GM19238 (cell line): ENCODE measurements at regions not wholly inside any gene's neighbourhood (a gene's known extent, or its start where the extent isn't known, plus 50 kb on each side); places are given as distances from the start of the nearest gene placed in this dataset.

ENCODE experiments used
- DNase-seq: peaks from one replicate; pipeline ENCODE4 v3.0.0; 2011; ENCODE audit warnings: low spot score; ENCODE audit not compliant: insufficient read length

DNA sequence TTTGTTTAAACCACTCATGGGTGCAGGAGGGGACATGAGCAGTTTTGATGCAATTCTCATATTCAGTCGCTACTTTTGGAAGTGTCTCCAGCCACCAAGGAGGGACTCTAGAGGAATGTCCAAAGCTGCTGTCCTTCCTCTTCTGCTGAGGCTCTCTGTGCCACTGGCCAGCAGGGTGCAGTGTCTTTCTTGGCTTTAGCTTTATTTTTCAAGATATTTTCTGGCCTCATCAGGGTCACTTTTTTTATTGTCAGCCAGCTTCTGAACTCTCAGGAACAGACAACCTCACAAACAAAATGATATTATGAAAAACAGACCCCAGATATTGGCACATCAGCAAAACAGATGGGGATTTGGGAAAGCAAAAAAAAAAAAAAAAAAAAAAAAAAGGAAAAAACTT lies 289.3 kb upstream of the ZSWIM2 start:
- no peak for DNase-seq

DNA sequence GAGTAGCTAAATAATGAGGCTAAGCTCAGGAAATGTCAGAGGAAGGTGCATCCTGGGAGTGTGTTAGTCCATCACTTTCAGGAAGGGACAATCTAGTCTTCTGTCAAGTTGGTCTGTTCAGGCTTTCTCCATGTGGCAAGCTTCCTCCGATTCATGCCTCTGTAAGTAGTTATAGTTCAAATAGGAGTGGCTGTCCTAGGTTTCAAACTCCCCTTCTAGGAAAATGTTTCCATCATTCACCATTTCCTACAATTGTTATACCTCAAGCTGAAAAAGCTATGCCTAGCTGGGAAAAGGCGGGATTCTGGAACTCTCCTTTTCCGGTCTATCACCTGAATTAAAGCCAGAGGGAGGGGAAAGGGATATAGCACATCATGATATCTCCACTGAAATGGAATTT lies 287.7 kb upstream of the ZSWIM2 start:
- no peak for DNase-seq

DNA sequence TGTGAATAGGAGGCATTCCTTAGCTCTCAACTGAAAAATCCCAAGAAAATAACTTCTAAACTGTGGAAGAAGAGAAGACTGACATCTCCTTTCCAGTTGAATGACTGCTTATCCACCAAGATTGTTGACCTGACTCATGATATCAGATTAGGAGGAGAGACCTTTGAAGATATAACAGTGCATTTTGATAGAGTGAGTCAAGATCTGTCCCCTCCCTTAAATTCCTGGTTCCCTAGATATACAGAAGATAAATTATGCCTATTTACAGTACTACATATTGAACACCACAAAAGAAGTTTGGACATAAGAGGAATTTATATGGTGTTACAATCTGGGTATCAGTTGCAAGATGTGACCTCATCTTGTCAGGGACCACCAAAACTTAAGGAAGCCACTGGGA lies 285.3 kb upstream of the ZSWIM2 start:
- no peak for DNase-seq

GRCh38 chr2:187129868-187130267 lies 280.9 kb upstream of the ZSWIM2 start:
- DNase-seq: no peak

GRCh38 chr2:187129306-187129705 lies 280.3 kb upstream of the ZSWIM2 start:
- DNase-seq: no peak

GRCh38 chr2:187126247-187127005 lies 277.5 kb upstream of the ZSWIM2 start:
- no peak for DNase-seq

DNA sequence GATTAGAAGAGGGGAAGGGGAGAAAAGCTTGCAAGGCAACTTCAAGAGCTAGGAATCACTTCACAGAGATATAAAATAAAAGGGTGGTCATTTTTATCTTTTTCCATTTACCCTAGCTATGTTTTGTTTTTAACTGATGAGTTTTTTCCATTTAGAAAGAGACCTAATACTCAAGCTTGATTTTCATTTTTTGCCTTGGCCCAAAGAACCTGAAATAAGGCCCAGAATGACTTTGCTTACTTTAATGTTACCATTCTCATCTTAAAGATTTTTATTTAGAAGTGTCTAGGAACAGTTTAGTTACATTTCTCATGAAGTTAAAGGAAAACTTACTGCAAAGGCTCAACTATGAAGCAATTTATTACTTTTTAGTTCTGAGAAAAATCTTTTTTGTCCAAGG lies 276.3 kb upstream of the ZSWIM2 start:
- DNase-seq: no peak

DNA sequence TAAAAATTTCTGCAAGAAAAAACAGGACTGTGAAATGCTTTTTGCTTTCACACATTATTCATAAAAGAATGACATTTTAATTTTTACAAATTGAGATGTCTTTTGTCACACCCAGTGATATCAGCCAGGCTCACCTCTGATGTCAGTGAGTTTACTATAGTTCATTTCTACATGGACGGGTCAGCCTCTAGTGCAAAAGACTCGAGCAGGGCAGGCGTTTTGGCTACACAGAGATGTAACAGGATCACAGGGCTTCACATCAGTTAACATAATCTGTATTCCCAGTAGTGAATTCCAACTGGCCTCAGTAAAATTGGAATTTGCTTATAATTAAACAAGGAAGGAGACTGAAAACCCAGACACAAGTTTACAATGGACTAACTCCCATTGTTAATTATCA lies 275.6 kb upstream of the ZSWIM2 start:
- no peak for DNase-seq

GRCh38 chr2:187118331-187119099 lies 269.5 kb upstream of the ZSWIM2 start:
- DNase-seq: no peak

- no peak for DNase-seq
These were observed 268.5 kb upstream of the ZSWIM2 start for GRCh38 chr2:187117483-187117882.

DNA sequence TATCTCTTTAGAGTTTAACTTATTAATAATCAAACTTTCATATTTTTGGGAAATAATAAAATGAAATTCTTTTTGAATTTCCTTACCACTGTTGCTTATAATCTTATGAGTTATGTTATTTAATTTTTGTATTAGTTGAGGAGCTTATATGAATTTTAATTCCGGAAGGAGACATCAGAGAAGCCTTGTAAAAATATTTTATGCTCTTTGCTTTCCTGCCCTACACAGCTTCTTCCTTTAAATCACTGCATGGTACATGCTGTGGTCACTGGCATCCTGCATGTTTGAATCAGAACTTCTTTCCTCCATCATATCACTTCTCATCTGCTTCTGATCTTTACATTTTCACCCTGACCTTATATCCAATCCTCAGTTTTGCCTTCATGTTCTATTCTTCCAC lies 266.7 kb upstream of the ZSWIM2 start:
- DNase-seq: no peak

GRCh38 chr2:187107001-187107400 lies 258.0 kb upstream of the ZSWIM2 start:
- DNase-seq: no peak

DNA sequence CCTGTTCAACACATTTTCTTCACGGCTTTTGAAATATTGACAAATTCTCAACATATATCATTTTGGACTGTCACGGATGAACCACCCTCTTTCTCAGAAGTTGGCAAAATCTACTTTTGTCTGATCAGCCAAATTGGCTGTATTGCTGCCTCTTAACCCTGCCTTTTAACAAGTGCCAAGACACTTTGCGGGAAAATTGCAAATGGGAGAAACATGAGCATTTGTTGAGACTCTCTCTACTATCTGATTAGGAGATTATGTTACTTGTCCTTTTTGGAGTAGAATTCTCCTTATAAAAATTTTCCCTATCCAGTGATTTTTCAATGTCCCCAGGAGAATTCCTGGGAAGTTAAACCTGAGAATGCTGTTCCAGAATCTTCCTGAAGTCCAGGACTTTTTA lies 256.2 kb upstream of the ZSWIM2 start:
- DNase-seq: no peak

- DNase-seq: no peak
These were observed 253.4 kb upstream of the ZSWIM2 start for GRCh38 chr2:187102381-187102780.

- DNase-seq: no peak
These were observed 249.2 kb upstream of the ZSWIM2 start for GRCh38 chr2:187098154-187098553.

DNA sequence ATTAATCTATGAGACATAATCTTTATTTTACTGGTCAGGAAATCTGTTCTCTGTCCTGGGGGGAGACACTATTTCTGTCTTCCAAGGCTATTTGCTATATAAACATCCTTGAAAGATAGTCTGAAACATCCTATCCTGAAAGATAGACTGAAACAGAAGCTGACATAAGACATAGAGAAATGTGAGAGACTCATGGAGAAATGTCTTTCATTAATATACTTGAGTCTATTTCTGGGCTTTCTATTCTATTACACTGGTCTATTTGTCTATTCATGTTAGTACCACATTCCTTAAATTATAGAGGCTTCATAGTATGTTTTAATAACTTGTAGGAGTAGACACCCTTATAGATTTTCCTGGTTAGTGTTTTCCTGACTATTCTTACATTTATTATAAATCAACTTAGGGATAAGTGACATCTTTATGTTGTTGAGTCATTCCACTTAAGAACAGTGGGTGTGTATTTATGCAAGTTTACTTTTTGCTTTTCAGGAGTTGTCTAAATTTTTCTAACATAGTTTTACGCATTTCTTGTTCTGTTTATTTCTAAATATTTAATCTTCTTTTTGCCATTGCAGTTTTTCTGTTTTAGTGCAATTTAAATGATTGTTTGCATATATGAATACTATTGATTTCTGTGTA lies 244.9 kb upstream of the ZSWIM2 start:
- no peak for DNase-seq

DNA sequence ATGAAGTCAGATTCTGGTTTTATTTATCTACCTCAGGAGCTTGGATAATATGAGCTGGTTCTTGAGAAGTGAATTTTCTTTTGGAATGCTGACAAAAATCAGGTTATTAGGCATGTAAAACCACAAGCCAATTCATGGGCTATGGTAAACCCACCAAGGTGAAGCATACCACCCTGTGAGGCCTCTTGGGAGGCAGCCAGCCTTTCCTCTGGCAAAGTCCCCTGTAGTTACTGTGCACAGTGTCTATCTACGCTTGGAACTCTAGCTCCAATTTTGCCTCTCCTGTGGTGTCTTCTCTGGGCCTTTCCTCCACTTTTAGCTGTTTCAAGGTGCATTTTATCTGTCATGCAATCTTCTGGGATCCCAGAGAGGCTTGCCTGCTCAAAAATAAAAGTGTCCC lies 242.7 kb upstream of the ZSWIM2 start:
- no peak for DNase-seq

GRCh38 chr2:187084524-187084923 lies 235.6 kb upstream of the ZSWIM2 start:
- no peak for DNase-seq

DNA sequence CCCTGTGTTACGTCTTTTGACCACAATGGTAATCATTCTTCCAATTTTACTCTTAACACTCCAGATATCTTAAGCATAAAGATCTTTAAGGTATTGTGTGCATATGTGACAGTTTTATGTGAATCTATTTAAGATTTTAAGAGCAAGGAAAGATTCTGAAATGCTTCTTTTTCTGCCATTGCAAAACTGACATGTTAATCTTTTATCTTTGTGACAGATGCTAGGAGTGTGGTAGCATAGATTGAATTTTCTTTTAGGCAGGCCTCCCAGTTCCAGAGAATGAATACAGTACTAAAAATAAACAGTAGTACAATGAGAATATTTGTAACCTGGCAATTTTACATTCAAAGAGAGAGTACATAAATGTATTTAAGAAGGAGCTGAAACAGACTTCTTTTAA lies 232.5 kb upstream of the ZSWIM2 start:
- no peak for DNase-seq

DNA sequence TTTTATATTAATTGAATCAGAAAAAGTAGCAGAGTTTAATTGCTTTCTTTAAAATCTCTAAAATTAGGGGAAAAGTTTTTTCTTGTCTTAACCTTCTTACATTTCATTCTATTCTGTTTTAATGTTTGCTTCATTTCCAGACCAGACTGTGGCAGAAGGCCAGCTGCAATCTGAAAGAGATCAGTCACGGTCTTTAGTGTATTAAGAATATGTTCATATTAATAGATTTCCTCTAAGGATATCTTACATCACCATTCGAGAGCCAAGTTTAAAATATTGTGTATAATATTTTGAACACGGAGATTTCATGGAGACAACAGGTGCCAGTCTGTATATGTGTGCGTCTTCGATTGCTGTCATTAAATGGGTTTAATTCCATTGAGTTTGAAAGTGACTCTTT lies 230.9 kb upstream of the ZSWIM2 start:
- no peak for DNase-seq

DNA sequence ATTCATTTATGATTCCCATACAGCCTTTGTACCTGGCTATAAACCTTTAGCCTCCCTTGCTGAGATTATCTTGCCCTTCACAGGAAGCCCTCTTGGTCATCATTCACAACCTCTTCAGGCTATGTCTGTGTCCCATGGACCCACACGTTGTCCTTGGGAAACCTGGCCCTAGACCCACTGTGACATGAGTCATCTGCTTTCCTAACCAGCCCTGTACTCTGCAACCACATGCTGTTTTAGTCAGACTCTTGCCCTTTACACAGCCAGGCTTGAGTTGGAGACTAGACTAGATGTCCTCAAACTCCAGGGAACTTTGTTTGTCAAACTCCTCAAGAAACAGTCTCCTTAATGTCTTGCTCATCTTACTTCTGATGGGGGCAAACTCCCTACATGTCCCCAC lies 229.3 kb upstream of the ZSWIM2 start:
- no peak for DNase-seq

DNA sequence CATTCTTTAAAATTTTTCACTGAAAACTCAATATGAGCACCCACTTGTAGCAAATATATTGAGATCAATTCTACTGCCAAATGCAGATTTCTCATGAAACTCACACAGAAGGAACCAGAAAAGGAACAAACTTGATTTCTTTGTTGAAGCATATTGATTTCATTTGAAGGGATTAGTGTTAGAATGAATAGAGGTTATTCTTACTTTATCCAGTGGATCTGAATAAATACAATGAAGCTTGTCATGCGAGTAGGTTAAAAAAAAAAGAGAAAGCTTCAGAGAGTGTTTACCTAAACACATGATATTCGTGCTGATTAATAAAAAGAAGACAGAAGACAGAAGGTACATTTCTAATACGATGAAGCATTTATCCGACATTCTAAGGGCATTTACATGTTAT lies 226.7 kb upstream of the ZSWIM2 start:
- no peak for DNase-seq
